HG03025 (cell line): ENCODE measurements at regions not wholly inside any gene's neighbourhood (a gene's known extent, or its start where the extent isn't known, plus 50 kb on each side); places are given as distances from the start of the nearest gene placed in this dataset.

Experiments
- ATAC-seq: cut with Tn5 transposase; IDR thresholded peaks from one replicate; pipeline ENCODE4 v1.9.1; 2021; ENCODE audit warnings: mild to moderate bottlenecking, moderate library complexity; ENCODE audit not compliant: unreplicated experiment, low FRiP score

DNA sequence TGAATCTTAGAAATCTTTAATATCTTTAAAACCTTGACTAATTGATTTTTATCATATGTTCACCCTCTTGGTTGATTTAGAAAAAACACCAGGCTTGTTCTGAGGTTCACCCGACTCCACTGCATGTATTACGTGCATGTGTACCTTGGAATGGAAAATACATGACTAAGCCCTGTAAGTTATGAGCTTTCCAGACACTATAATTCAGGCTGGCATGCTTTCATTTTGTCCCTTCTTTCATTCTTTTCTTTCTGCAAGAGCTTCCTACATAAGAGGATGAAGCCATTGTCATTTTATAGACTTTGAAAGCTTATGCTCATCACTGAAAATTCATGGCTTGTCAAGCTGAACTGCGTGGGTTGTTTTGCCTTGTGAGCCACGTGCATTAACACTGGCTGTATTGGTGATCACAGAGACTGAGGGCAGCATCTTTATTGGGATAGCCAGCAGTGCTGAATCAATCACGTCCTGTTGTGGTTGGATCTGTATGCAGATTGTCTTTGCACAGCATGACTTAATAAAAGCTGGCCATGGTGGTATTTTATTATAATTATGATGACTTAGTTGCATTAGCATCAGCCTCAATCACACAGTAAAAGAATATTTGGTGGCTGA, 141.9 kb downstream of the SLIT2 start:
- ATAC-seq, result no peak

DNA sequence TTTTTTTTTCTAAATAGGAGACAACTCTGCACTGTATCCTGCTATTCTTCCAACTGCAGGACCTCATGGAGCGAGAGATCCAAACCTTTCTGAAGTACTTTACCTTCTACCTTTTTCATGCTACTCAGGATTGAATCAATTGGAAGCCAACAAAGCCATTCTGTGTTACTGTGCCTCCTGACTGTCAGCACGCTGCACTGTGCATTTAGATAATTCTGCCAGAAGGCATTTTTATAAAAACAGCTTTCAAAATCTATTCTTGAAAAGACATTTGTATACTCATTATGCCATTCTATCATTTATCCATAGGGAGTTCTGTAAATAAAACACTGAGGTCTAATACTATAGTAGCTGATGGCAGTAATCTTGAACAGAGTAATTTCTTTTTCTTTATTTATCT, 142.8 kb downstream of the SLIT2 start:
- no peak for ATAC-seq

DNA sequence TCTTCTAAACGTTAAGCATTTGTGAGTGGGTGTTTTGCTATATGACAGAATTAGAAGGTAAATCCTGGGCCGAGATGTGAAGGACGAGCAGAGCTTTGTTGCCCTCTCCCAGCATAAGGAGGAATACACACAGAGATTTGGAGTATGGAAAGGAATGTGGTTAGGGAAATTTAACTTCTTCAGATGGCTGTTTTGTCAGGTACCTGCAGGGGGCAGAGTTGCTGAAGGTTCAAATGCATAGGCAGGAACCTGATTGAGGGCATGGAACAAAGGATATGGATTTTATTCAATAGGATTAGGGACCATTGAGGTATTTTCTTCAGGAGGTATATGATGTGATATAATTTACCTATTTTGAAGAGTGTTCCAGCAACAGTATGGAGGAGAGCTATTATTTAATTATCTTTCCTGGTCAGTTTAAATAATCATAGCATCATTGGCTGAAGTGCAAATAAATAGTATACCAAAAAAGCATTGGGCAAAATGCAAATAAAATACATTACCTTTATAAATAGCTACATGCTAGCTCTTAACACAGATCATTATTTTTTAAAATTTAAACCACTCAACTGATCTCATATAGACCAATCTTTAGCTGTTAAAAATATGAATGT, 143.6 kb downstream of the SLIT2 start:
- peak; percentile 67 for ATAC-seq

DNA sequence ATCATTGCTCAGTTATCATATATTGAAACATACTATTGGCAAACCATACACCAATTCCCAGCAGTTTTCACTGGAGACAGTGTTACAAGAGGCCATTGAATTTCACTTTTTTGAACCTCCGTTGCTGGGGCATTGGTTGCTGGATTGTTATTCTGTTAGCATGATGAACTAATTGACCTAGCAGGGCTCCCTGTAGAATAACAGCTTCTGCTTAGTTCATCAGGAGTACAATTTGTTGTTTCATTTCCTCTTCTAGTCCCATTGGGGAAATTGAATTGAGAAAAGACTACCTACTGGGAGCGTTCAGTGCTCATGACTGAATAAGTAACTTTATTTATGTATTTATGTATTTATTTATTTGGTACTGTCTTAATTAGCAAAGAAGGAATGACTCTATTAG, 151.6 kb downstream of the SLIT2 start:
- peak; percentile 51 for ATAC-seq

DNA sequence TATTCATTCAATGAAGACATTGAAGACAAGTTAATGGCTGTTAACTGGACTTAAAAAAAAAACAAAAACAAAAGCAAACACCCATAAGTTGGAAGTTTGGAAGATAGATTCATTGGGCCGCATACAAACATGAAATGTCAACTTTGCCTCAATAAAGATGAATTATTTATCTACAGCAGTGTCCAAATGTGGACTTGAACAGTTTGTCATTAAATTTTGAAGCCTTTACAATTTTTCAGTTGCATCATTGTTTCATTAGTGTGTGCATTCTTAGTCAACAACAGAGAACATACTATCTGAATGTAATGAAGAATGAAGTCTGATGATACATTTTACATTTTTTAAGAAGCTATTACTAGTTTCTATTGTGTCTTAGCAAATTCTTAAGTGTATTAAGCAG, 152.1 kb downstream of the SLIT2 start:
- no peak for ATAC-seq

DNA sequence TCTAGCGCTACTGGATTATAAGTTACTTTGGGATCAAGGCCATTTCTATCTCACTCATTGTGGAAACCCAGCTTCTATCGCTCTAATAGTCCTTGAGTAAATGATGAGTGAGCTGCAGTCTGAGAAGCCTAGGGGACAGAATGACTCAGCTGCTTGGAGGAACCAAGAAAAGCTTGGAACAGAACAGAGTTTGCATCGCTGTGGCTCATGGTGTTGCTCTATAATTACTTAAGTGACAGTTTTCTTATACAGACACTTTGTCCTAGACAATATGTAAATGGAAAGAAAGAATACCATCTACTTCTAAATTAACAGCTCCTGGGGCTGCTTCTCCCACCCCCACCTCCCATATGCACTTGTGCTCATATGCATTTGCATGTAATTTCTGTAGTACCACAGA, 156.9 kb downstream of the SLIT2 start:
- no peak for ATAC-seq

DNA sequence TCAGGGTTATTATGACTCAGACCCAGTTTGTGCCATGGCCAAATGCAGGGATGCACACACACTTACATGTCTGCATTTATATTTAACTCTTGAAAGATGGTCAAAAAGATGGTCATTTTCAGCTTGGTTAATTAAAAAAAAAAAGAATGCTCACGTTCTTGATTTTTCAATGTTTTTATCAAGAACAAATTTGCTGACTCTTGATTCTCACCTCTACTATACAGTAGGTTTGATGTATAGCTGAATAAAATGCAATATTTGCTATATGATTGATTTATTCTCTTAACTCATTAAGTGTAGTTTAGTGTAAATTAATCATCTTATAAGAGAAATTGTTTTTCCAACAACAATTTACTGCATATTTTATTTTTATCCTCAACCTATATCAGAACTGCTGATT, 160.4 kb downstream of the SLIT2 start:
- ATAC-seq, result no peak

DNA sequence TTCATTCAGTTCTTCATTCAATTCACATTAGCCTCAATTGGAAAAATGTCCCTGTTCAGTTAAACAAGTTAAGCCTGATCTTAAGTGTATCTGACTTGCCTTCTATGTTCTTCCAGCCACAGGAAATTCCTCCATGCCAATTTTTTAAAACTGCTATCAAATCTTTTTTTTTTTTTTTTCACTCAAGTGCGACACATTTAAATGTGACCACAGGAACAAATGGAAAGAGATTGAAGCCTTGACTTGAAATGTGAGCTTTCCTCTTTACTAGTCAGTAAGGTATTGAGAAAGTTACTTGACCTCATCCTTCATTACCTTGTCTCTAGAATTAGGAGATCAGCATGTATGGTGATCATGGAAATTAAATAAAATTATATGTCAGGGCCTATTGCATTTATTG, 165.1 kb downstream of the SLIT2 start:
- no peak for ATAC-seq

DNA sequence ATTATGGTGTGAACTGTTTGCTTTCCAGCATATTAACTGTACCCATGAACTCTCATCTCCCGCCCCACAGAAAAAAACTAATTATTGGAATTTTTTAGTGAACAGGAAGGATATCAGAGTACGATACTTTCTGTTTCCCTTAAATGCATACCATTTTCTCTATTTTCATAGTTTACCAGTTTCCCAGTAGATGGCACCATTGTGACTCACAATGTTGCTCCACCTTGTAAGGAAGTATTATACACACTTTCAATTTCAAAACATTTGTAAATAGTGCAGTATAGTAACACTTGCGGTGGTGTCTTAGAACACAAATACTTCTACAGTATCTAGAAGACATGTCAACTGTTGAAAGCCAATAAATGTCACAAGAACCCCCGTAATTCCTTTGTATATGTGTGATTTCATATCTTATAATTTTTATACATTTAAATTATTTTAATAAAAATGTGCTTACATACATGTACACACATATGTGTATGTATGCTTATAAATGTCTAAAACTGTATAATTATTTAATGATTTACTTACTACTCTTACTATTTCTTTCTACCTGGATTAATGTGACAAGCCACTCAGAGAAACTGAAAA, 167.3 kb downstream of the SLIT2 start:
- peak; percentile 94 for ATAC-seq

DNA sequence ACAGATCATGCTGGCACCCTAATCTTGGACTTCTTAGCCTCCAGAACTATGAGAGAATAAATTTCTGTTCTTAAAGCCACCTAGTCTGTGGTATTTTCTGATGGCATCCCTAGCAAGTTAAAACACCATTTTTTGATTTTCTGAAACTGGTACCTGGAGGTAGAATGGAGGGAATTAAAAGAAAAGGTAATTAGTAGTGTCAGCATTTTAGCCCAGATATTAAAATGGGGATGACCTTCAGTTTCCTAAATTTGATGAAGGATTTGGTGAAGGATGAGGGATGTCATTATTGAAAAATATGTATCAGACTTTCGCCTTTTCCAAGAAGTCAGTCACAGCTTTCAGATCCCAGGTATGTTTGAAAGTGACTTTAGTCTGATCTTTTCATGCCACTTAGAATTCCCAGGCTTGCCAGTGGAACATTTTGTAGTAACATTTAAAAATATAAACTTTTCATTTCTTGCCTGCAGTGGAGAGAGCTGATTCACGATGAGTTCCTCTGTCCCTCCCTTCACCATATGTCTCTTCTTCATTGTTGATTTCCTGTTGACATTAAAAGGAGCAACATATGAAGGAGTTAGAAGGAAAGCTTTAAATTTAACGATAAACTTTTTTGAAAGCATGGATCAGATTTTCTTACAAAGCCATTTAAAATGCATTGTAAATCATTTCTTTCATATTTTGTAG, 169.4 kb downstream of the SLIT2 start:
- ATAC-seq, result no peak

DNA sequence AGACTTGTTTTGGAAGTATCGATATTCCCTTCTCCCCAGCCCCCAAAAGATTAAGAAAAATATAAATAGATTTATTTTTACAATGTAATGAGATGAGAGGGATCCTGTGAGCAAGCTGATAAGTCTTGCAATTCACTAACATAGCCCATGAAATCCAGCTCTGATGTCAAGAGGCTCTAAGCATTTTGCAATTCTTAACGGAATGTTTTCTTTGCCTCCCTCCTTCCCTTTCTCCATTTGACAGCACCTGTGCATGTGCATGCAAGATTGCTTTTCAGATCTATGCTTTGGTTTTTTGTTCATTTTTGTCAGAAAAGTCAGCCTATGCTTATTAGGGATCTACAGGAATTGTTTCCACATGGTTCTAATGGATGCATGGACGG, 169.9 kb downstream of the SLIT2 start:
- ATAC-seq, result no peak

DNA sequence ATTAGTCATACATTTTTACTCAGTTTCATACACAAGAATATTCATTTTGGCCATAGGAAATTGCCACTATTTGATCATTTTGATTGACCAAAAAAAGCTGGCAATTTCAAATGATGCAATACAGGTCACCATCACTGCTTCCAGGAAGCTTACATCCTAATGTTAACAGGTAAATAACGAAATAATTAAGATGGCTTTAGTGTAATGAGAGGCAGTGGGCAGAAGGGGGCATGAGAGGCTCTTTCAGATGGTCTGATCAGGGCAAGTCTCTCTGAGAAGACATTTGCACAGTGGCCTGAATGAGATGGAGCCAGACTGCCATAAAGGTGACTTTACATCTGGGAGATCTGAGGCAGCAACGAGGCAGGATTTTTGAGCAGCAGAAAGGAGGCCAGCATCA, 170.7 kb downstream of the SLIT2 start:
- ATAC-seq, result peak; percentile 62

DNA sequence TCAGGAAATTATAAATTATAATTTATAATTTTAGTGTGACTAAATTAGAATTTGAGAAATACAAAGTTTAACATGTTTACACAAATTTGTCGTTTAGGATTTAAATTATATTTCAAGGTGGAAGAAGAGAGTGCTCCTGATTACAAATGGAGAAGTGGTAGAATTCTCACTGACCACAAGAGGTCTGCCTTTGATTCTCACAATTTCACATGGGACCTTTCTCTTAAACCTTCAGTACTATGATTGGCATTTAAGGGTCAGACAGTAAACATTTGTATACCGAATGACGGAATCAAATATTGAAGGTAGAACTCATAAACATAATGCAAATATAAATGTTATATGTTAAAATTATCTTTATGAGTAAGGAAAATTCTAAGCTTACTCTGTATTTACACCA, 171.7 kb downstream of the SLIT2 start:
- ATAC-seq, result no peak

DNA sequence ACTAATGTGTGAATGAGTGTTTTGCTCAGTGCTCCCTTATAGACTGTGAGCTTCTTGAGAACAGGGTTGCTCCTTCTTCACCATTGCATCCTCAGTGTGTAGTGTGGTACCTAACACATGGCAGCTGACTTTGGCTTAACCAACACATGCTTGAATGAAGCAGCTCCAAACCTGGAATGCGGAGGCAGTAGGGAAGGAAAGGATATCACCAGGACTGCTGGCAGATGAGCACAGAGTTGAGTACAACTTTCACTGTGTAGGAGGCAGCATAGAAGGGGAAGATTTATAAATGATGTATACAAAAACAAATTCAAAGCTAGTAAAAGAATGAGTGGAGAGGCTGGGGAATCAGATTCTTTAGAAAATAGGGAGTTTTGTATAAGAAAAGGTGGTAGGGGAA, 174.3 kb downstream of the SLIT2 start:
- no peak for ATAC-seq

DNA sequence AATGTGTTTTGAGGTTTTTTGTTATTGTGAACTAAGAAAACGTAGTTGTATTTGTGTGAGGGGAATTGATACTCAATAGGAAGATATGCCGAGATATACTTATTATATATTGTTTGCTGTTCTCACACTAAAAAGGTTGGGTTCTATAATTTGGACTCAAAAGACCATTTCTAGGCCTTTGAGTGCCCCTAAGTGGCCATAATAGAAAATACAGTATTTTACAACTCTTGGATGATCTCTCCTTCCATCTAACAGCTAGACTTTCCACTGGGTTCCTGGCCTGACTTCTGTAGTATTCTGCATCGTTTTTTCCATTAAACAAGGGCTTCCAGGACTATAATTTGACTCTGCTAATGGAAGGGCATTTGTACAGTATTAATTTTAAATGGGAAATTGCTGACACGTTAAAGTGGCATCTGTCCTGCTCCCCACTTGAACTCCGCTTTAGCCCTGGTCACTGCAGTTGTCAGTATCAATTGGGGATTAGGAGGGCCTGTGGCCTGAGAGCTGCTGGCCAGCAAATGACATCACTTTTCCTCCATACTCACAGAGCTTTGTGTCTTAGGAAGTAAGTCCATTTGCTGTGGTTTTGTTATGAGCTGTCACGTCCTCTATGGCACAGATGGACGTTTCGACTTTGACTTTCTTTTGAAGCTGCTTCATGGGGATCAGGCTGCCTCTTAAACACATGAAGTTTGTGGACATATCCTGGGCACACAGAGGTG, 176.9 kb downstream of the SLIT2 start:
- no peak for ATAC-seq

DNA sequence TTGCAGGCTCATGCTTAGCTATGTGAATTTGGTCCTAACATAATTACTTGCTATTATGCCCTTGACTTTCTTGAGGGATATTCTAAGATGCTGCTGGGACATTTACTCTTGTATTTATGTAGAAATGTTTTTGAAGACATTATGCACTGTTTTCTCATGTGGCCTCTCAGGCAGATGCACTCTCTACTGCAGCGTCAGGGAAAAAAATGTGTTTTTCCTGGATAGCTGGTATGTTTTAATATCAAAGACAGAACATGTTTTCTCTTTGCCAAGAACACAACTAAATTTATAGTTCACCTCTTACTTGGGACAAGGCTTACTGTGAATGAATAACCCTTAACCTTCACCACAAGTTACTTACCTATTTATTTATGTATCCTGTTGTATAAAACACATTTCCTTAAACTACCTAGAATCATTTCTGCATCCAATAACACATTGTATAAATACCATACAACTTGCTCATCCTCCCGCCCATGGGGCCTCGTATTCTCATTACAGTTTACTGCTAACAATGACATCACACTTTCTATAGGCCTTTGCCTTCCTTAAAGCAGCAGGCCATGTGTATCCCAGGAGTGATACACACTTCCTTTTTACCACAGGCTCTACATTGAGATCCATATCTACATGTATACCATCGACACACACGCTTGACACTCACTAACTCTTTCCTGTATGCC, 178.7 kb downstream of the SLIT2 start:
- ATAC-seq, result no peak

DNA sequence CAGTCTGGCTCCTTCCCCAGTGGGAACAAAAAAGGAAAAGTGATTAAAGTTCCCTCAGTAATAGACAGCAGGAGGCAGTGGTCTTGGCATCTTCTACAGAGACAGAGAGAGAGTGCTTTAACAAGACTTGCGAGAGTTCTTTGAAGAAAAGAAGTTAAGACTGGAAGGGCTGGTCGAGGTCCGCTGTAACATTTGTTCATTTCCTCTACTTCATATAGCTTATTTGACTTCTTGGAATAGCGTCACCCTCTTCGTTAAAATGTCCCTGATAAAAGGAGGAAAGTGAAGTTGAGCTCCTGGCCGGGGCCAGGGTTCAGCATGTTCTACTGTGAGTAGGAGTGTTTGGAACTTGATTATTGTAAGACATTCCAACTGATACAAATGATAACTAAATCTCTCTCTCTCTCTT, 179.8 kb downstream of the SLIT2 start:
- no peak for ATAC-seq

DNA sequence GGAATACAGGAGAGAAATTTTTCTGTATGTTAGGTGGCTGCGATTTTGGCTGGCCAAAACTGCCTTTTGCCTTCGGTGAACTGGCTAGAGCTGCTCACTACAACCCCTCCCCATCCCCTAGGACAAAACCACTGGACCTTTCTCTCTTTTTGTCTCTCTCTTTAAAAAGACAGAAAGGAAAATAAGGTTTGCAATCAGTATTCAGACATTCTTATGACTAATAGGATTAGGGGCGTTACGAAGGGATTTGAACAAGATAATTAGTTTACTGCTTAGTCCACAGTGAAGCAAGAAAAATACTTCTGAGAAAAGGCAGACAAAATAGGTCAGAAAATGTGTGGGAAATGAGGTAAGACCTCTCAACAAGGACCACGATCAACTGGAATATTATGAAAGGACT, 180.4 kb downstream of the SLIT2 start:
- ATAC-seq, result no peak

DNA sequence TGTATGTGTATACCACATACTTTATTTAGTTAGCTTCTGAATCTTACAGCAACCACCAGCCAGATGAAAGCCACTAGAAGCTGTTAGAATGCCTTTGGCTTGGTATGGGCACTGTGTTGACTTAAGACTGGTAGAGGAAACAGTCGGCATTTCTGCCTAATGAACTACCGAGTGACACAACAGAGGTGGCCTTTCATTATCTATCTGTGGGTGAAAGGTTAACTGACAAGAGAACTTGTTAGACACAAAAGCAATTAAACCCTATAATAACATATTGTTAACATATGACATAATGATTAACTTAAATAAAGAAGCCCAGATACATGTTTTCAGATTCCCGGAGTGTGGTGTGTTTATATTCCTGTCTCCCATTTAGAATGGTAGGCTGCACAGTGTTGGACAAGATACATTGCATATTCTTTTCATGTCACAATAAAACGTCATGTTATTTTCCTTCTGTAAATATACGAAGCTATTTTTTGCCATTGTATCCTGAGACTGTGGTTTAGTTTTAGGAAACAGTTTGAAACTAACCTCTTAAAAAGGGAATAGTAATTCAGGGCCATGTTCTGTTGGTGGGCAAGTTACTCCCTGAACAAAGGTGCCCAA, 181.5 kb downstream of the SLIT2 start:
- no peak for ATAC-seq

DNA sequence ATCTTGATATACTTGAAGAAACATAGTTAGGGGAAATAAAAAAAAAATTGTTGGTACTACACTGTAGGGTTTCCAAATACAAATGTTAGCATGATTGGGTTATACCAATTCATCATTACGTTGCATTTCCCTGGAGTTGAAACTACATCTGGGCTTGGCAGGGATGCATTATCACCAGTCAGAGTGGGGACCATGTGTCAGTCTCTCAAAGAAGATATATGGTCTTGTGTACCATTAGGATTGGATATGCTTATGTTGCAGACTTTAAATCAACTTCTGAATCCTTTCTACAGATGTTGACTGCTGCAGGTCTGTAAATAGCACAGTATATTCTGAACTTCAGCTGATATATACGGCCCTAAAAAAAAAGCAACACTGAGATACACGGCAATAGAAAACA, 188.5 kb downstream of the SLIT2 start:
- no peak for ATAC-seq
